ENCODE measurements at regions not wholly inside any gene's neighbourhood (a gene's known extent, or its start where the extent isn't known, plus 50 kb on each side); places are given as distances from the start of the nearest gene placed in this dataset.

- Mint-ChIP-seq H3K36me3 (ENCODE audit: low read depth) (no peaks in the 10 kb centered on the region), H3K27me3 (no peaks in the 10 kb centered on the region), H3K27ac (no peak overlapping the region), H3K4me3 (no peak overlapping the region), H3K9me3 (peaks cover 1% of the 10 kb centered on the region), H3K4me1 (no peaks in the 10 kb centered on the region)
- intact Hi-C loops (cut with micrococcal nuclease): no loop called here
- DNase-seq: no peak
- ChIA-PET POLR2A (no interaction called here), CTCF (no interaction called here)
- TF ChIP-seq, protein P1, sequence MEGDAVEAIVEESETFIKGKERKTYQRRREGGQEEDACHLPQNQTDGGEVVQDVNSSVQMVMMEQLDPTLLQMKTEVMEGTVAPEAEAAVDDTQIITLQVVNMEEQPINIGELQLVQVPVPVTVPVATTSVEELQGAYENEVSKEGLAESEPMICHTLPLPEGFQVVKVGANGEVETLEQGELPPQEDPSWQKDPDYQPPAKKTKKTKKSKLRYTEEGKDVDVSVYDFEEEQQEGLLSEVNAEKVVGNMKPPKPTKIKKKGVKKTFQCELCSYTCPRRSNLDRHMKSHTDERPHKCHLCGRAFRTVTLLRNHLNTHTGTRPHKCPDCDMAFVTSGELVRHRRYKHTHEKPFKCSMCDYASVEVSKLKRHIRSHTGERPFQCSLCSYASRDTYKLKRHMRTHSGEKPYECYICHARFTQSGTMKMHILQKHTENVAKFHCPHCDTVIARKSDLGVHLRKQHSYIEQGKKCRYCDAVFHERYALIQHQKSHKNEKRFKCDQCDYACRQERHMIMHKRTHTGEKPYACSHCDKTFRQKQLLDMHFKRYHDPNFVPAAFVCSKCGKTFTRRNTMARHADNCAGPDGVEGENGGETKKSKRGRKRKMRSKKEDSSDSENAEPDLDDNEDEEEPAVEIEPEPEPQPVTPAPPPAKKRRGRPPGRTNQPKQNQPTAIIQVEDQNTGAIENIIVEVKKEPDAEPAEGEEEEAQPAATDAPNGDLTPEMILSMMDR (IDR thresholded peaks at IDR 0.05): no peak
- ATAC-seq (ENCODE audit: low read depth): no peak
Measured at GRCh38 chr12:127373559-127373958, 893.4 kb upstream of the TMEM132C start.

DNA sequence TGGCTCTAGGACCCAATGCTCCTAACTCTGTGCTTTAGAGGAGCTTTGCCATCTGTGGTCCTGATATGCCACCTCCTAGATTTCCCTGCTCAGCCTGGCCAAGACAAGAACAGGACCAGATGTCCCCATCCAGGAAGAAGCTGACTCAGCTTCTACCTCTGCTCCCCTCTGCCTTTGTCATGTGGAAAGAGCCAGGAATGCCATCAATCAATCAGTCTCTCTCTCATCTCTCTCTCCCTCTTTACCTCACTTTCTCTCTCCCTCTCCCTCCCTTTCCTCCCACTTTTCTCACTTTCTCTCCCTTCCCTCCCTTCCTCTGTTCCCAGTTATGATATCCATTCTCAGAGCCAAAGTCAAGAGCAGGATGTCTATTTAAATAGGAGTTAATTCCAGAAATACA is 892.5 kb upstream of the TMEM132C start:
- no peak for ATAC-seq (ENCODE audit: low read depth)
- H3K36me3 Mint-ChIP-seq (ENCODE audit: low read depth): no peaks in the 10 kb centered on the region
- no peaks in the 10 kb centered on the region for H3K27me3 Mint-ChIP-seq
- H3K4me1 Mint-ChIP-seq: no peaks in the 10 kb centered on the region
- ChIA-PET POLR2A (no interaction called here), CTCF (no interaction called here)
- DNase-seq: no peak
- H3K4me3 Mint-ChIP-seq: no peak overlapping the region
- TF ChIP-seq, protein P1 (IDR thresholded peaks at IDR 0.05): no peak
- intact Hi-C loops (cut with micrococcal nuclease): no loop called here
- no peak overlapping the region for H3K27ac Mint-ChIP-seq
- no peaks in the 10 kb centered on the region for H3K9me3 Mint-ChIP-seq

GRCh38 chr12:127381043-127381668 is 885.8 kb upstream of the TMEM132C start:
- ChIA-PET POLR2A (no interaction called here), CTCF (no interaction called here)
- Mint-ChIP-seq H3K27me3 (no peaks in the 10 kb centered on the region), H3K36me3 (ENCODE audit: low read depth) (no peaks in the 10 kb centered on the region), H3K9me3 (no peaks in the 10 kb centered on the region), H3K4me3 (no peak overlapping the region), H3K27ac (no peak overlapping the region), H3K4me1 (no peaks in the 10 kb centered on the region)
- TF ChIP-seq, protein P1 (IDR thresholded peaks at IDR 0.05): no peak
- no peak for ATAC-seq (ENCODE audit: low read depth)
- DNase-seq: no peak
- intact Hi-C loops (cut with micrococcal nuclease): no loop called here

- H3K9me3 Mint-ChIP-seq: no peaks in the 10 kb centered on the region
- no peak overlapping the region for H3K4me3 Mint-ChIP-seq
- CTCF ChIA-PET: no interaction called here
- intact Hi-C loops (cut with micrococcal nuclease): no loop called here
- POLR2A ChIA-PET: no interaction called here
- no peak for DNase-seq
- no peak for ATAC-seq (ENCODE audit: low read depth)
- H3K27me3 Mint-ChIP-seq: no peaks in the 10 kb centered on the region
- TF ChIP-seq, protein P1 (IDR thresholded peaks at IDR 0.05): no peak
- H3K36me3 Mint-ChIP-seq (ENCODE audit: low read depth): no peaks in the 10 kb centered on the region
- no peak overlapping the region for H3K27ac Mint-ChIP-seq
- H3K4me1 Mint-ChIP-seq: no peaks in the 10 kb centered on the region
Measured at GRCh38 chr12:127381681-127382080, 885.3 kb upstream of the TMEM132C start.

DNA sequence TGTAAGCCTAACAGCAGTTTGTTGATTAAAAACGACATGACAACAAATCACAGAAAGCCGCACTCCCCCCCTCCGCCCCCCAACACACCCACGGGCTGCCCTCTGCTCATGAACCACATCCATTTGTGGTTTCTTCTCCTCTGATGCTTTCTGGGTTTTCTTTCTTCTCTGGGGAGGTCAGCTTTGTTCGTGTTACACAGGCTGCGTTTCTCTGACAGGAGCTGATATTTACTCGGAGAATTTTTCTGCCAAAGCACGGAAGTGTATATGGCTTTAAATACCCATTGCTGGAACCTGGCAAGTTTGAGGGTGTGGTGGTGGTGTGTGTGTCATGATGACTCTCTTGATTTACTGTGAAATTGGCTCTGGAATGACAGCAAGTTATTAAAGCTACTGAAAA is 883.7 kb upstream of the TMEM132C start:
- ChIA-PET POLR2A (no interaction called here), CTCF (no interaction called here)
- Mint-ChIP-seq H3K27ac (no peak overlapping the region), H3K36me3 (ENCODE audit: low read depth) (no peaks in the 10 kb centered on the region), H3K9me3 (no peaks in the 10 kb centered on the region), H3K4me3 (no peak overlapping the region), H3K4me1 (no peaks in the 10 kb centered on the region), H3K27me3 (no peaks in the 10 kb centered on the region)
- DNase-seq (no peak), ATAC-seq (ENCODE audit: low read depth) (no peak)
- intact Hi-C loops (cut with micrococcal nuclease): no loop called here
- TF ChIP-seq, protein P1 (IDR thresholded peaks at IDR 0.05): no peak

Measured in activated B cell treated with CpG ODN at 0.5 μM for 24 hours (primary cell).